ENCODE measurements at regions not wholly inside any gene's neighbourhood (a gene's known extent, or its start where the extent isn't known, plus 50 kb on each side); places are given as distances from the start of the nearest gene placed in this dataset.
A peak's percentile ranks its signal among the peaks of the same experiment; 100 is the strongest.

GRCh38 chr12:89092297-89092696, 260.0 kb downstream of the DUSP6 start:
- H3K9ac ChIP-seq, result no peak overlapping the region
- no peak overlapping the region for H3K4me3 ChIP-seq
- H3K9me3 ChIP-seq, result peaks cover 27% of the 10 kb centered on the region
- H3K4me2 ChIP-seq, result no peak overlapping the region
- H3K27ac ChIP-seq, result no peak overlapping the region
- no peaks in the 10 kb centered on the region for H3K27me3 ChIP-seq
- no peaks in the 10 kb centered on the region for H3K36me3 ChIP-seq
- H4K20me1 ChIP-seq, result no peaks in the 10 kb centered on the region
- no peak for TF ChIP-seq Cebpa-rat (IDR thresholded peaks at IDR 0.05)
- no peaks in the 10 kb centered on the region for H3K4me1 ChIP-seq

- TF ChIP-seq Cebpa-rat (IDR thresholded peaks at IDR 0.05), result no peak
- no peak overlapping the region for H3K9ac ChIP-seq
- H4K20me1 ChIP-seq, result no peaks in the 10 kb centered on the region
- no peaks in the 10 kb centered on the region for H3K36me3 ChIP-seq
- H3K27me3 ChIP-seq, result no peaks in the 10 kb centered on the region
- no peak overlapping the region for H3K4me2 ChIP-seq
- no peaks in the 10 kb centered on the region for H3K4me1 ChIP-seq
- no peak overlapping the region for H3K4me3 ChIP-seq
- no peak overlapping the region for H3K27ac ChIP-seq
- H3K9me3 ChIP-seq, result peaks cover 27% of the 10 kb centered on the region
Measured at GRCh38 chr12:89091293-89091841, 260.9 kb downstream of the DUSP6 start.

GRCh38 chr12:89089264-89089663, 263.0 kb downstream of the DUSP6 start:
- TF ChIP-seq Cebpa-rat (IDR thresholded peaks at IDR 0.05), result no peak

GRCh38 chr12:89087876-89088275, 264.4 kb downstream of the DUSP6 start:
- no peaks in the 10 kb centered on the region for H3K27me3 ChIP-seq
- no peak overlapping the region for H3K4me2 ChIP-seq
- H3K4me3 ChIP-seq, result no peak overlapping the region
- peaks cover 27% of the 10 kb centered on the region for H3K9me3 ChIP-seq
- H3K36me3 ChIP-seq, result no peaks in the 10 kb centered on the region
- H4K20me1 ChIP-seq, result no peaks in the 10 kb centered on the region
- H3K9ac ChIP-seq, result no peak overlapping the region
- H3K4me1 ChIP-seq, result no peaks in the 10 kb centered on the region
- no peak overlapping the region for H3K27ac ChIP-seq
- no peak for TF ChIP-seq Cebpa-rat (IDR thresholded peaks at IDR 0.05)

More at GRCh38 chr12:89089264-89089663, 263.0 kb downstream of the DUSP6 start:
- Histone ChIP-seq H3K36me3 (no peaks in the 10 kb centered on the region), H4K20me1 (no peaks in the 10 kb centered on the region), H3K9me3 (peaks cover 27% of the 10 kb centered on the region), H3K4me2 (no peak overlapping the region), H3K4me3 (no peak overlapping the region), H3K27me3 (no peaks in the 10 kb centered on the region), H3K4me1 (no peaks in the 10 kb centered on the region), H3K9ac (no peak overlapping the region), H3K27ac (no peak overlapping the region)

- Histone ChIP-seq H3K27ac (no peak overlapping the region), H3K4me3 (no peak overlapping the region), H3K36me3 (no peaks in the 10 kb centered on the region), H3K9ac (no peak overlapping the region), H3K9me3 (peaks cover 24% of the 10 kb centered on the region), H3K4me1 (peaks cover 4% of the 10 kb centered on the region), H4K20me1 (no peaks in the 10 kb centered on the region), H3K27me3 (no peaks in the 10 kb centered on the region), H3K4me2 (no peak overlapping the region)
- TF ChIP-seq Cebpa-rat (IDR thresholded peaks at IDR 0.05), result no peak
Measured at GRCh38 chr12:89087149-89087825, 265.0 kb downstream of the DUSP6 start.

GRCh38 chr12:89085421-89085820, 266.9 kb downstream of the DUSP6 start:
- Histone ChIP-seq H3K9ac (no peak overlapping the region), H3K9me3 (peaks cover 5% of the 10 kb centered on the region; the same call in 1 of the 2 replicates), H3K27me3 (no peaks in the 10 kb centered on the region), H3K4me3 (no peak overlapping the region), H4K20me1 (no peaks in the 10 kb centered on the region), H3K4me2 (no peak overlapping the region), H3K27ac (no peak overlapping the region), H3K36me3 (no peaks in the 10 kb centered on the region), H3K4me1 (peaks cover 16% of the 10 kb centered on the region)
- no peak for TF ChIP-seq Cebpa-rat (IDR thresholded peaks at IDR 0.05)

- Histone ChIP-seq H3K9ac (no peak overlapping the region), H3K4me3 (no peak overlapping the region), H3K9me3 (no peaks in the 10 kb centered on the region; the same call in 1 of the 2 replicates), H4K20me1 (no peaks in the 10 kb centered on the region), H3K36me3 (no peaks in the 10 kb centered on the region), H3K4me1 (peaks cover 16% of the 10 kb centered on the region), H3K4me2 (no peak overlapping the region), H3K27ac (no peak overlapping the region), H3K27me3 (no peaks in the 10 kb centered on the region)
- TF ChIP-seq Cebpa-rat (IDR thresholded peaks at IDR 0.05), result no peak
Measured at GRCh38 chr12:89084751-89085150, 267.6 kb downstream of the DUSP6 start.

GRCh38 chr12:89083491-89083890, 268.8 kb downstream of the DUSP6 start:
- Histone ChIP-seq H3K9me3 (no peaks in the 10 kb centered on the region), H3K4me2 (no peak overlapping the region), H4K20me1 (no peaks in the 10 kb centered on the region), H3K9ac (no peak overlapping the region), H3K27me3 (no peaks in the 10 kb centered on the region), H3K36me3 (no peaks in the 10 kb centered on the region), H3K4me1 (peaks cover 16% of the 10 kb centered on the region), H3K4me3 (no peak overlapping the region), H3K27ac (no peak overlapping the region)
- TF ChIP-seq Cebpa-rat (IDR thresholded peaks at IDR 0.05), result no peak

- Histone ChIP-seq H3K27me3 (no peaks in the 10 kb centered on the region), H4K20me1 (no peaks in the 10 kb centered on the region), H3K4me2 (peak overlapping the region; percentile 41), H3K4me1 (peaks cover 16% of the 10 kb centered on the region), H3K36me3 (no peaks in the 10 kb centered on the region), H3K9ac (no peak overlapping the region), H3K27ac (no peak overlapping the region), H3K4me3 (no peak overlapping the region), H3K9me3 (no peaks in the 10 kb centered on the region)
- TF ChIP-seq Cebpa-rat (IDR thresholded peaks at IDR 0.05), result no peak
Measured at GRCh38 chr12:89082370-89082753, 269.9 kb downstream of the DUSP6 start.

- H3K27ac ChIP-seq, result no peak overlapping the region
Measured at GRCh38 chr12:89081719-89082369, 270.5 kb downstream of the DUSP6 start.

More at GRCh38 chr12:89081719-89082369, 270.5 kb downstream of the DUSP6 start:
- peak overlapping the region; percentile 41 for H3K4me2 ChIP-seq
- no peak overlapping the region for H3K4me3 ChIP-seq
- H3K27me3 ChIP-seq, result no peaks in the 10 kb centered on the region
- TF ChIP-seq Cebpa-rat (IDR thresholded peaks at IDR 0.05), result no peak
- no peaks in the 10 kb centered on the region for H4K20me1 ChIP-seq
- no peaks in the 10 kb centered on the region for H3K9me3 ChIP-seq
- H3K36me3 ChIP-seq, result no peaks in the 10 kb centered on the region
- no peak overlapping the region for H3K9ac ChIP-seq
- H3K4me1 ChIP-seq, result peaks cover 16% of the 10 kb centered on the region

Measured in BLaER1 (cell line).